ENCODE measurements at regions not wholly inside any gene's neighbourhood (a gene's known extent, or its start where the extent isn't known, plus 50 kb on each side); places are given as distances from the start of the nearest gene placed in this dataset.

DNA sequence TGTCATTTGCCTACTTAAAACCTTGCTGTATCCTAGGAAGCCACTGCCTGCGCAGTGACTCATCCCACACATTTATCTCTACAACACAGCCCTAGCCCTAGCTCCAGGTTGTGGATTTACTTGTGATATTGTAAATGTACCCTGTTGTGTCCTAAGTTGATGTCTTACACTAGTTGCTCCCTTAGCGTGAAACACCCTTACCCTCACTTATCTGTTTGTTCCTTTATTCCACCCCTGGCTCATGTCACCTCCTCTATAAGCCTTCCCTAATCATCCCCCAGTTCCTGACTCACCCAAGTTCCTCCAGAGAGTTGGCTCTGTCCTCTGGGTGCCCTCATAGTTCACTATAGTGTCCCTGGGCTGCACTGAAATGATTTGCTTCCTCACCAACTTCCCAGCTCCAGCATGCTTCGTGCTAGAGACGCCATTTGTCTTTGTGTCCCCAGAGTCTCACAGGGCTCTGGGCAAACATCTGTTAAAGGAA, 431.8 kb upstream of the FAT3 start:
- H3K27ac Mint-ChIP-seq = no peak overlapping the region
- no peak for DNase-seq (ENCODE audit: extremely low spot score, unreplicated experiment)

DNA sequence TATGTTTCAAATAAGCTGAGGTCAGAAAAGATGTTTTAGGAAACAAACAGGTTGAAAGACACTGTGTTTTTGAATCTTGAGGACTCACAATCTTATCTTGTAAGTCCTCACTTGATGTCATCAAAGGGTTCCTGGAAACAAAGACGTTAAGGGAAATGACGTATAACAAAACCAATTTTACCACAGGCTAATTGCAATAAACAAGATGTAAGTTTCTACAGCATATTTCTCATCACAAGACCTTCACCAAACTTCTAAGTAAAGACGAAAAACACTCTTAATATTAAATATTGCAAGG, 433.5 kb upstream of the FAT3 start:
- no peak for DNase-seq (ENCODE audit: extremely low spot score, unreplicated experiment)
- Mint-ChIP-seq H3K27me3 (no peaks in the 10 kb centered on the region), H3K4me3 (no peak overlapping the region), H3K4me1 (ENCODE audit: unreplicated experiment) (peaks cover 15% of the 10 kb centered on the region), H3K36me3 (peaks cover 3% of the 10 kb centered on the region), H3K9me3 (peaks cover 5% of the 10 kb centered on the region), H3K27ac (no peak overlapping the region)
- TF ChIP-seq, protein P1, sequence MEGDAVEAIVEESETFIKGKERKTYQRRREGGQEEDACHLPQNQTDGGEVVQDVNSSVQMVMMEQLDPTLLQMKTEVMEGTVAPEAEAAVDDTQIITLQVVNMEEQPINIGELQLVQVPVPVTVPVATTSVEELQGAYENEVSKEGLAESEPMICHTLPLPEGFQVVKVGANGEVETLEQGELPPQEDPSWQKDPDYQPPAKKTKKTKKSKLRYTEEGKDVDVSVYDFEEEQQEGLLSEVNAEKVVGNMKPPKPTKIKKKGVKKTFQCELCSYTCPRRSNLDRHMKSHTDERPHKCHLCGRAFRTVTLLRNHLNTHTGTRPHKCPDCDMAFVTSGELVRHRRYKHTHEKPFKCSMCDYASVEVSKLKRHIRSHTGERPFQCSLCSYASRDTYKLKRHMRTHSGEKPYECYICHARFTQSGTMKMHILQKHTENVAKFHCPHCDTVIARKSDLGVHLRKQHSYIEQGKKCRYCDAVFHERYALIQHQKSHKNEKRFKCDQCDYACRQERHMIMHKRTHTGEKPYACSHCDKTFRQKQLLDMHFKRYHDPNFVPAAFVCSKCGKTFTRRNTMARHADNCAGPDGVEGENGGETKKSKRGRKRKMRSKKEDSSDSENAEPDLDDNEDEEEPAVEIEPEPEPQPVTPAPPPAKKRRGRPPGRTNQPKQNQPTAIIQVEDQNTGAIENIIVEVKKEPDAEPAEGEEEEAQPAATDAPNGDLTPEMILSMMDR (conservative IDR thresholded peaks at IDR 0.05) = no peak

More for the DNA sequence above, 431.8 kb upstream of the FAT3 start:
- H3K4me3 Mint-ChIP-seq = no peak overlapping the region
- peaks cover 19% of the 10 kb centered on the region for H3K4me1 Mint-ChIP-seq (ENCODE audit: unreplicated experiment)
- peaks cover 3% of the 10 kb centered on the region for H3K36me3 Mint-ChIP-seq
- no peaks in the 10 kb centered on the region for H3K27me3 Mint-ChIP-seq
- TF ChIP-seq, protein P1 (conservative IDR thresholded peaks at IDR 0.05) = no peak
- no peaks in the 10 kb centered on the region for H3K9me3 Mint-ChIP-seq

DNA sequence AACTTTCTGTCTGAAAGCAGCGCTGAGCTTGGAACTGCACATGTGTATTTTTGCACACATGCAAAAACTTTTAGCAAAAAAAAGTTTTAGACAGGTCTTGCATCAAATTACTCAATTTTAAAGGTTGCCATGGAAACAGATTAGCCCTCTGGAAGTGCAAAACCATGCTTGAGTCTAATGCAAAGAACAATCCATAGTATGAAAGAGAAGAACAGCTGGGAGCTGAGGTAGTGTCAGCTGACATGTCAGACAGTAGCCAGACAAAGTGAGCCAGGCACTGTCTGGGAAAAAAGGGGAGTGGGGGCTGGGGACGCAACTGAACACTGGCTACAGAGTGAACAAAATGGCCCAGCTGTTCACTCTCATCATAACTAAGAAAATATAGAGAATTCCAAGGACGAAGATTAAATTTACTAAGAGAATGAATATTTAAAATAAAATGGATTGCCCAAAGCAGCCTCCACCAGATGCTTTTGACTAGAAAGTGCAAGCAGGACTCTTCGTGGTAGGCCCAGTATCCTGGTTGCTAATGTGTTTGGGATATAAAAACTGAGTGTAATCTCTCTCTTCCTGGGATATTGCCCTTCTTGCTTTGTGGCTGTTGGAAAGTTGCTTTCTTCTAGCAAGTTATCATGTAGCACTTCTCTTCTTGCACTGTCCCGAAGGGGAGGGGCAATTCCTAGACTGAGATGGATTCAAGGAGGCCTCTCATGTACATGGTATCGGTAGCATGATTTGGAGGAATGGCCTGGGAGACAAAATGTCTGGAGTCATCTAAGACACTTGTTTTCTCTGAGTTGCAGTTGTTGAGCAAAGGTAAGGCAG, 434.1 kb upstream of the FAT3 start:
- Mint-ChIP-seq H3K27me3 (no peaks in the 10 kb centered on the region), H3K27ac (no peak overlapping the region), H3K36me3 (peaks cover 3% of the 10 kb centered on the region), H3K9me3 (peaks cover 6% of the 10 kb centered on the region), H3K4me1 (ENCODE audit: unreplicated experiment) (peaks cover 15% of the 10 kb centered on the region), H3K4me3 (no peak overlapping the region)
- DNase-seq (ENCODE audit: extremely low spot score, unreplicated experiment) = no peak
- TF ChIP-seq, protein P1 (conservative IDR thresholded peaks at IDR 0.05) = no peak

DNA sequence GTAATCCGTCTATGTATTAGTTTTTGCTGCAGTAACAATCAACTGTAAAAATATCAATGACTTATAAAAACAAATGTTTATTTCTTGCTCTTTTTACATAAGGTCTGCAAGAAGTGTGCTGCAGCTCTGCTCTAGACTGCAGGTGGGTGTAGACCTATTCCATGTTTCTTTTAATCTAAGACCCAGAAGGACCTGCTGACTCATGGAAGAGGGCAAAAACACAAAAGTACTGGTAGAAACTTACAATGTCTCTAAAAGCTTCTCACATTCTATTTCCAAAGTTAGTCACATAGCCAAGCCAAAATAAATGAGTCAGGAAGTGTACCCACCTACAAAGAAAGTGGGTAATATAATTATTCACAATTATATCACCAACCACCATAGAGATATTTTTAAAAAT, 435.9 kb upstream of the FAT3 start:
- DNase-seq (ENCODE audit: extremely low spot score, unreplicated experiment) = no peak
- Mint-ChIP-seq H3K9me3 (peaks cover 9% of the 10 kb centered on the region), H3K4me1 (ENCODE audit: unreplicated experiment) (peaks cover 15% of the 10 kb centered on the region), H3K4me3 (no peak overlapping the region), H3K36me3 (peaks cover 5% of the 10 kb centered on the region), H3K27ac (no peak overlapping the region), H3K27me3 (no peaks in the 10 kb centered on the region)
- TF ChIP-seq, protein P1 (conservative IDR thresholded peaks at IDR 0.05) = no peak

DNA sequence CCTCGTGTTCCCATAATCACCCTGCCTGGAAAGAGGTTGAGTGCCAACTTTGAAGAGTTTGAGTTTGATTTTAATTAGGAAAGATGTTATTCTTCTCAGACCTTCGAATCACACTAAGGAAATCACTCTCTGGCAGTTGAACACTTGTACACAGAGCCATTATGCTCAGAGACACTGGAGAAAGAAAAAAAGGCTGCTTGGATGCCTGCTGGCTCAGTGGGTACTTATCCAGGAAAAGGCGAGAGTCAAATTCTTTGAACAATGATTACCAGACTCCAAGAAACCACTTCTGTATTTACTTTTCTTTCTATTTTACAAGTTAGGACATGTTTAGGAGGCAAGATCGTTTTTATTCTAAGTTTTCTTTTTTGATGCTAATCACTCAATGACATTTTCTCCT, 438.5 kb upstream of the FAT3 start:
- peaks cover 10% of the 10 kb centered on the region for H3K4me1 Mint-ChIP-seq (ENCODE audit: unreplicated experiment)
- H3K27ac Mint-ChIP-seq = no peak overlapping the region
- no peak for DNase-seq (ENCODE audit: extremely low spot score, unreplicated experiment)
- no peak overlapping the region for H3K4me3 Mint-ChIP-seq
- peaks cover 7% of the 10 kb centered on the region for H3K36me3 Mint-ChIP-seq
- H3K27me3 Mint-ChIP-seq = no peaks in the 10 kb centered on the region
- H3K9me3 Mint-ChIP-seq = peaks cover 14% of the 10 kb centered on the region
- TF ChIP-seq, protein P1 (conservative IDR thresholded peaks at IDR 0.05) = no peak

Measured in type B pancreatic cell (in vitro differentiated cells).